ENCODE measurements at regions not wholly inside any gene's neighbourhood (a gene's known extent, or its start where the extent isn't known, plus 50 kb on each side); places are given as distances from the start of the nearest gene placed in this dataset.

- intact Hi-C loops (cut with DNase I) = no loop called here
- no peak overlapping the region for H3K4me3 ChIP-seq
- H3K36me3 ChIP-seq = no peaks in the 10 kb centered on the region
- H3K27ac ChIP-seq = peak overlapping the region in 1 of 3 donors; percentile 31
- peak in 2 of 3 donors; percentile 66 to 77 for DNase-seq
- TF ChIP-seq POLR2A (IDR thresholded peaks at IDR 0.05) (no peak), CTCF (IDR thresholded peaks at IDR 0.05) (no peak)
- no peaks in the 10 kb centered on the region for H3K9me3 ChIP-seq
- H3K4me1 ChIP-seq = peaks cover 0 to 18% (median 4%) of the 10 kb centered on the region in 4 donors
- WGBS (ENCODE audit: insufficient coverage, low coverage, low lambda C conversion rate, missing lambda C conversion rate) = 12% methylated on average over 4 of the region's 8 CpGs
- ATAC-seq = peak; percentile 63 to 73 (median 70)
- H3K27me3 ChIP-seq = no peaks in the 10 kb centered on the region
Observed at GRCh38 chr12:114823724-114824123, 139.7 kb upstream of the TBX3 start.

GRCh38 chr12:114821570-114821969 is 137.6 kb upstream of the TBX3 start:
- intact Hi-C loops (cut with DNase I) = no loop called here
- ATAC-seq = no peak
- WGBS (ENCODE audit: insufficient coverage, low coverage, low lambda C conversion rate, missing lambda C conversion rate) = 85% methylated on average over 3 of the region's 3 CpGs
- Histone ChIP-seq H3K4me1 (peaks cover 0 to 10% (median 3%) of the 10 kb centered on the region in 4 donors), H3K36me3 (no peaks in the 10 kb centered on the region), H3K27ac (no peak overlapping the region), H3K9me3 (no peaks in the 10 kb centered on the region), H3K27me3 (no peaks in the 10 kb centered on the region), H3K4me3 (no peak overlapping the region)
- TF ChIP-seq POLR2A (IDR thresholded peaks at IDR 0.05) = no peak
- TF ChIP-seq CTCF (IDR thresholded peaks at IDR 0.05) = no peak
- DNase-seq = no peak

GRCh38 chr12:114820796-114821195 is 136.8 kb upstream of the TBX3 start:
- Histone ChIP-seq H3K9me3 (no peaks in the 10 kb centered on the region), H3K4me1 (peaks cover 0 to 8% (median under 1%) of the 10 kb centered on the region in 4 donors), H3K4me3 (no peak overlapping the region), H3K27ac (no peak overlapping the region), H3K27me3 (no peaks in the 10 kb centered on the region), H3K36me3 (no peaks in the 10 kb centered on the region)
- intact Hi-C loops (cut with DNase I) = no loop called here
- ATAC-seq = no peak
- DNase-seq = no peak
- TF ChIP-seq CTCF (IDR thresholded peaks at IDR 0.05) = no peak
- TF ChIP-seq POLR2A (IDR thresholded peaks at IDR 0.05) = no peak
- WGBS (ENCODE audit: insufficient coverage, low coverage, low lambda C conversion rate, missing lambda C conversion rate) = 65% methylated on average over 2 of the region's 5 CpGs

- H3K9me3 ChIP-seq = no peaks in the 10 kb centered on the region
- no peak for ATAC-seq
- intact Hi-C loops (cut with DNase I) = no loop called here
- no peak overlapping the region for H3K27ac ChIP-seq
- no peak overlapping the region for H3K4me3 ChIP-seq
- no peak for DNase-seq
- no peaks in the 10 kb centered on the region for H3K27me3 ChIP-seq
- H3K36me3 ChIP-seq = no peaks in the 10 kb centered on the region
- 83% methylated on average over 8 of the region's 28 CpGs for WGBS (ENCODE audit: insufficient coverage, low coverage, low lambda C conversion rate, missing lambda C conversion rate)
- H3K4me1 ChIP-seq = peaks cover 0 to 7% (median 0%) of the 10 kb centered on the region in 4 donors
- no peak for TF ChIP-seq POLR2A (IDR thresholded peaks at IDR 0.05)
Observed at GRCh38 chr12:114817571-114818425, 133.8 kb upstream of the TBX3 start.

DNA sequence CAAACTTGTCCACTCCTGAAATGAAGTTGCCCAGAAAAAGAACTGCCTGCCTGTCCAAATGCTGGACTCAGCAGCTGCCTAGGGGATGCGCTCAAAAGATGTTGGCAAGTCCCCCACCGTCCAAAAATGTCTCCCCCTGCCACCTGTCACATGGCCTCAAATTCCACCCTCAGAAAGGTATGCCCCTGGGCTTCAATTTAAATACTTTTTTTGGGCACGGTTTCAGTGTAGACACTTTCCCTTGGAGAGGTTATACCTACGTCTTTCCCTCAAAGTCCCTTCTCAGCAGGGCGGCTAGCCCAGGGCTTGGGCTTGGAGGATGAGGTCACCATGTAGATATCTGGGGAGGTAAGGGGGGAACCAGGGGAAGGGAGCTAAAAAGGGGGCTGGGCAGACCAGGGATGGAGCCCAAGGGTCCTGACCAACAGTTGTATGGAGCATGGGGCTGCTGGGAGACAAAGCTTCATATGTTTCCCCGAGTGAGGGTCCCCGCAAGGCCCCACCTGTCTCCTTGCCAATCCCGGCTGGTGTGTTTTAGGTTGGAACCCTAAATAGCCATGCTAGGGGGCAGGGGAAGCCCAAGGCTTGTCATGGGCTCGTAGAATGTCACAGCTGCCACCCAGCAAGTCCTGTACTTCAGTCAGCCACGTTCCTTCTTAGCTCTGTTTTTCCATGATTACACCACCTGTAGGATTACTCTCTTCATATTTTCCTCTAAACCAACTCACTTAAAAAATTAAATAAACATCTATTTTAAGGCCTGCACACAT is 131.2 kb upstream of the TBX3 start:
- TF ChIP-seq CTCF (IDR thresholded peaks at IDR 0.05) = no peak
- no peak for TF ChIP-seq POLR2A (IDR thresholded peaks at IDR 0.05)
- ATAC-seq (no peak), DNase-seq (no peak)
- no peak overlapping the region for H3K4me3 ChIP-seq
- no peaks in the 10 kb centered on the region for H3K36me3 ChIP-seq
- no peaks in the 10 kb centered on the region for H3K27me3 ChIP-seq
- intact Hi-C loops (cut with DNase I) = no loop called here
- 80% methylated on average over 3 of the region's 10 CpGs for WGBS (ENCODE audit: insufficient coverage, low coverage, low lambda C conversion rate, missing lambda C conversion rate)
- no peaks in the 10 kb centered on the region for H3K9me3 ChIP-seq
- no peak overlapping the region for H3K27ac ChIP-seq
- peaks cover 0 to 7% (median 0%) of the 10 kb centered on the region in 4 donors for H3K4me1 ChIP-seq
